GM18909 (cell line): ENCODE measurements at regions not wholly inside any gene's neighbourhood (a gene's known extent, or its start where the extent isn't known, plus 50 kb on each side); places are given as distances from the start of the nearest gene placed in this dataset.

Experiments
- ATAC-seq: cut with Tn5 transposase; IDR thresholded peaks from one replicate; pipeline ENCODE4 v1.9.1; 2021; ENCODE audit warnings: mild to moderate bottlenecking; ENCODE audit not compliant: unreplicated experiment, poor library complexity

GRCh38 chr4:152269448-152270191 lies 266.3 kb downstream of the FBXW7 start:
- ATAC-seq: no peak

DNA sequence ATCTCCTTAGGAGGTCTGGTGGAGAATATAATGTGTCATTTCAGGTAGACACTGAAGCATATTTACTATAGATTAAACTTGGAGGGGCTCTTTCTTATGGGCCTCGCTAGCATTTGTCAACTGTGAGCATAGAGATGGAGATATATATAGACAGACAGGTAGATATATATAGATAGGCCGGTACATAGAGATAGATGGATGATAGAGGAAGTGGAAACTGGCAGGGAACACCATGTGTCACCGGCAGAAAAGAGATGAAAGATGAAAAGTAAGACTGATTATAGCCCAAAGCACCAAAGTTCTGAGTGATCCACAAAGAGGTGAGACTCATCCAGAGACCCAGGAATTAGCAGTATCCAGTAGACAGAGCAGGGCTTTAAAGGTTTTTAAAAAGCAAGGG lies 268.1 kb downstream of the FBXW7 start:
- ATAC-seq: no peak

DNA sequence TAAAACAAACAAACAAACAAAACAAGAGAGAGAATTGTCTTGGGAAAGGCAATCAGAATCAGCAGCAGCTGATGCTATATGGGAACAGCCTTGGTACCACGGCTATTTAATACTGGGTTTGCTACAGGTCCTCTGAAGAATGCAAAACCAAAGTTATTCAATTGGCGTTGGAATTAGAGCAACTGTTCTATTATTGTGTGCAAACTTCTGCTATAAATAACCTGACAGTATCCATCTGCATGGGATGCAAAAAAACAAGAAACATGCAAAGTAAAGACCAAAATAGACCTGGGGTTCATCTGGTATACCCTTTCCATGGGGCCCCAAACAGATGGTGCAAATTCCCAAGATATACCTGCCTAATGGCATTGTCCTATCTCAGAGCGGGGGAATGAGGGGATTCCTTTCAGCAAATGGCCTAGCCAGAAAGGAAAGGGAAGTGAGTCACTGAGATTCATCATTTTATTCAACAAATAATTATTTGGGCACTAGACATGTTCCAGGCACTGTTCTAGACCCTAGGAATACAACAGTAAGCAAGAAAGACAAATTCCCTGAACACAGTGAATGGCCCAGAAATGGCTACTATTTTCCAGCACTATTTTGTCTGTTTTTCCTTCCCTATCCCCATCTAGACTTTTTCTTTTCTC lies 268.9 kb downstream of the FBXW7 start:
- ATAC-seq: no peak

GRCh38 chr4:152265149-152265621 lies 270.7 kb downstream of the FBXW7 start:
- ATAC-seq: no peak

DNA sequence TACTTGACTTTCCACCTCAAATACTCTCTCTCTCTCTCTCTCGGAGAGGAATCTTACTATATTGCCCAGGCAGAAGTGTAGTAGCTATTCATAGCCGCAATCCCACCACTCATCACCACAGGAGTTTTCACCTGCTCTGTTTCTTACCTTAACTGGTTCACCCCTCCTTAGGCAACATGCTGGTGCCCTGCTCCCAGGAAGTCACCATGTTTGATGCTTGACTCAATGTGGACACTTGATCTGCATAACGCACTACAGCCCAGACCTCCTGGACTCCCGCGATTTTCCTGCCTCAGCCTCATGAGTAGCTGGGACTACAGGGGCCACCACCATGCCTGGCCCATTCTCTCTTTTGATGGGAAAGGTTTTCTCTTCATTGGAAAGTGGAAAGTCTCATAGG lies 271.8 kb downstream of the FBXW7 start:
- ATAC-seq: no peak

- no peak for ATAC-seq
Observed at GRCh38 chr4:152259866-152260265, 276.0 kb downstream of the FBXW7 start.

GRCh38 chr4:152258804-152259708 lies 276.8 kb downstream of the FBXW7 start:
- ATAC-seq: no peak

GRCh38 chr4:152258391-152258790 lies 277.5 kb downstream of the FBXW7 start:
- no peak for ATAC-seq

DNA sequence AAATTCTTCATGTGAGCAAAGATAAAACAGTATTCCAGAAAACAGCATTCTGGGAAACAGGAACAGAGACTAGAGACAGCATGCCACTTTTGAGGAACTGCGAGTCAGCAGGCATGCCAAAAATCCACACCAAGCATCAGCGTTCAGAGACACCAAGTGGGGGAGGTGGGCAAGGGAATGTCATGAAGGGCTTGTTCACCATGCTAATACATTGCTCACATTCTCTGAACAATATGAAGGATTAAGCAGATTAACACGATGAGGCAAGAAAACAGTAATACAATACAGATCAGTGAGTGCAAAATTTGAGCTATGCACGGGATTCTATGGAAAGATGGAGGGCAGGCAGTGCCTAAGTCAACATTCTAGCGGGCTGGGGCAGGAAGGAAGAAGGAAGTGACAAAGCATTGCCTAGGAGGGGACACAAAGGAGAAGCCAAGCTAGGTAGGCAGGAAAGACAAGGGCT lies 278.3 kb downstream of the FBXW7 start:
- ATAC-seq: no peak

DNA sequence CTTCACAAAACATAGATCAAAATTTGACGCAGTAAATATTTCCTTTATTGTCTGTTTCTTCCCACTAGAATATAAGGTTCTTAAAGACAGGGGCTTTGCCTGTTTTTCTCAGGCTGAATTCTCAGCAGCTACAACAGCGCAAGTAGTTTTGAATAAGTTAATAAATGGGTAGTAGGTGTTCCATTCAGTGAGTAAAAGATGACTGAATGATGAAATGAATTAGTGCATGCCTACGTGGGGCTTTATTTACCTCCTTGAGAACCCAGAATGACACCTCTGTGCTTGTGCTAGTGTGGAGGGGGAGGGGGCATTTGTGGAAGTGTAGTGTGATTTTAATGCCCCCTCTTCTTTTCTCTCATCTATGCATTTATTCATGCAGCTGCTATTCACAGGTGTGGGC lies 278.9 kb downstream of the FBXW7 start:
- no peak for ATAC-seq

DNA sequence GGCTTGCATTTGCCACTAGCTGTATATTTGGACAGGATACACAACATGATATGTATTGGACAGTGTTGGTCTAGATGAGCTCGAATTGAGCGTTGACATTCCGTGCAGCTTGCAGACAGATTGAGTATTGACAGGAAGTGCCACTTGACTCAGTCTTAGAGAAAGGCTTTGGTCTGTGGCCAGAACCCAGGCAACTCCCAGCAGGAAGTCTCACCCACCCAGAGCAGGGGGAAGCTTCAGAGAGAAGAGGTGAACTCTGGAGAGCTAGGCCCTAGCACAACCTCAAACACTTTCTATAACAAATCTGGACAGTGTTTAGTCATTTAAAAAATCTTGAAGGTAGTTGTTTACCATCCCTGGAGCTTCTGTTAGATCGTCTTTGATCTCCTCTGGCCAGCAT lies 280.5 kb downstream of the FBXW7 start:
- peak; percentile 90 for ATAC-seq

DNA sequence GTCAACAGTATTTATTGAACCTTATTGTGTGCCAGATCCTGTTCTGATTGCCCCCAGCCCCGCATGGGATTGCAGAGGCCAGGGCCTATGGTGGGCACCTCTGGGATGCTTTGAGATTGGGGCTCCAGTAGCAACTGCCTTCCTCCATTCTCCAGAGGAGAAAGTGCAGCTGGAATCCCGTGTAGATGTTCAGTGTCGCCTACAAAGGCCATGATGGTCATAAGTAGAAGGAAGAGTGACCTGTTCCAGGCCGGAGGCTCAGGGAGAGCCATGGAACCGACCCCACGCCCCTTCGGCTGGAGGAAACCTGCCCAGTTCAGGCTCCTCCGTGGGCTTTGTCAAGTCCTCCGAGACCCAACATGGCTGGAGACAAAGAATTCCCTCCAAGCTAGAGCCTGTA lies 287.5 kb downstream of the FBXW7 start:
- ATAC-seq: no peak

DNA sequence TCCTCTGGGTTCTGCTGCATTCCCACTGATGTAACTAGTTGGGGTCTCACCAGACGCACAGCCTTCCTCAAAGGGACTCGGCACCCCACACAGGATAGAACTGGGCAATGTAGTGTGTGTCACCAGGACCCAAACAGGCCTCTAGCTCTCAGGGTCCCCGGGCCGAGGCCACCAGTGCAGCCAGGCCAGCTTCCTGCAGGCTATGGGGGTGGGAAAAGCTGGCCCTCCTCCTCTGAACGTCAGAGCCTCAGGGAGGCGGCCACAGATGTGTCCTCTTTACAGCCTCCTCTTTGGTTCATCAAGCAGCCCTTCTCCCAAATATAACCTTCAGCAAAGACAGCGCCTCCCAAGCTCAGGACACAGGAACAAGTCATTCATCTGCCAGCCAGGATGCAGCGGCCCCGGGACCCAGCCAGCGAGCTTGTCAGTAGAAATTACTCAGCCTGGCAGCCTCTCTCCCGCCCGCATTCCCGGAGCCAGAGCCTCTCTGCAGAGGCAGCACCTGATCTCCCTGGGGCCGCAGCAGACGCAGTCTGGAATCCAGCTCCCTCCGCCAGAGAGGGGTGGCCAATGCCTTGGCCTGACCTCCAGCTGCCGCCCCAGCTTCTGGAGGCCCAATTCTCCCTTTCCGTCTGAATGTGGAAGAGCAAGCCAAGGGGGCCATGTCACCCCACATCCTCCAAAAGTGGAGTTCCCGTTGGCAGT lies 288.5 kb downstream of the FBXW7 start:
- ATAC-seq: no peak

DNA sequence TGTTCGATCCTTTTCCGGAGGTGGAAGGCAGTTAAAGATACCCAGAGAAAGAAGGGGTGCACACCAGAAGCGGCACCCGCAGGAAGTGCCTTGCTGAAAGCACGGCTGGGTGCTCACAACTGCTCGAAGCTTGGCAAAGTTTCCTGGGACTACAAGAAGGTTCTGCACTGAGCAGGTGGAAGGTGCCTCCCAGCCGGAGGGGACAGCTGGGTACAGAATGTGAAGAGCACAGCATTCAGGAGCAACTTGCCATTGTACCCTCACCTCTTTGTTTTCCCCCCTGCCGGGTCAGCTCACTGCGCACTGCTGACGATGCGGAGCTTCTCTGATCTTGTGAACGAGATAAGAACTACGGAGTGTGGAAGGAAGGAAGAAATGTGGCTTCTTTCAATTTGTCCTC lies 289.2 kb downstream of the FBXW7 start:
- ATAC-seq: no peak

DNA sequence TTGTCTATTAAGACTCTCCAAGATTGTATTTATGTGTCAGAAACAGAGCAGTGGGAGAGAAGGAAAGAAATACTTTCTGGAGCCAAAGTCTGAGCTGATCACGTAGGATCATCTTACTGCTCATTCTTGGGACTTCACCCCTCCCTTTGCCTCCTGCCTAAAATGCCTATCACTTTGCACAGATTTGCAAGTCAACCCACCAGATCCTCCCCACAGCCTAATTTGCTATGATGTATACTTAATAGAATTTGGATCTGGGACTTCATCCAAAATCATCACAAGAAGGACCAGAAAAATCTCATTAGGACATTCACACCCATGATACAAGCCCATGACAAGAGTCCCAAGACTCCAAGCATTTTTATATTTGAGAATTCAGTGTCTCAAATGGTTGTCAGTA lies 290.2 kb downstream of the FBXW7 start:
- ATAC-seq: no peak

DNA sequence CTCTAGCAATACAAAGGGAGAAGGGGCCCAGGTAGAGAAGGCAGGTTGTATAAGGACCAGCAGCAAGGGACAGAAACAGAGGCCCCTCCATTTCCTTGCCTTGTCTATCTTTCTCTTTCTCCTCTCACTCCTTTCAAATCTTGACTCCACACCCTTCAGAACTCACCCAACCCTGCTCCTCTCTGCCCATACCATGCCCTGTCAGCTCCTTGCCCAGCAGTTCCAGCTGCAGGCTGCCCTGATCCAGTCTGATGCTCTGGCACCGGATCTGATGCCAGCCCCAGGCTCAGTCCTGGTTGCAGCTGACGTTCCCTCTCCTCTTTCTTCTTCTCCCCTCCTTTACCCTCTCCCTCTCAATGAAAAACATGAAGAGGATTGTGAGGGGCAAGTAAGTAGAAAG lies 291.2 kb downstream of the FBXW7 start:
- ATAC-seq: no peak

- ATAC-seq: no peak
Observed at GRCh38 chr4:152243896-152244595, 291.8 kb downstream of the FBXW7 start.

GRCh38 chr4:152243206-152243605 lies 292.7 kb downstream of the FBXW7 start:
- no peak for ATAC-seq

- no peak for ATAC-seq
Observed at GRCh38 chr4:152240232-152240631, 295.7 kb downstream of the FBXW7 start.

GRCh38 chr4:152239216-152239615 lies 296.7 kb downstream of the FBXW7 start:
- ATAC-seq: no peak
